Renal cortex interstitium (tissue), 11 donors: ENCODE measurements at regions not wholly inside any gene's neighbourhood (a gene's known extent, or its start where the extent isn't known, plus 50 kb on each side); places are given as distances from the start of the nearest gene placed in this dataset.

Experiments
- DNase-seq, 11 donors: peaks; one replicate each; pipeline ENCODE4 v3.0.0-alpha.2; 2013; ENCODE audit warnings: low read depth in 9 of 11, low spot score in 4 of 11; ENCODE audit errors: extremely low read depth in 1 of 11

- DNase-seq: no peak
Observed at GRCh38 chr1:83813576-83813975, 185.4 kb downstream of the TTLL7 start.

- no peak for DNase-seq
Observed at GRCh38 chr1:83810144-83810543, 188.8 kb downstream of the TTLL7 start.

- no peak for DNase-seq
Observed at GRCh38 chr1:83808536-83808935, 190.4 kb downstream of the TTLL7 start.

GRCh38 chr1:83807821-83808220 is 191.1 kb downstream of the TTLL7 start:
- DNase-seq: no peak

- no peak for DNase-seq
Observed at GRCh38 chr1:83807231-83807630, 191.7 kb downstream of the TTLL7 start.

- no peak for DNase-seq
Observed at GRCh38 chr1:83805921-83806320, 193.0 kb downstream of the TTLL7 start.

- DNase-seq: no peak
Observed at GRCh38 chr1:83802460-83803152, 196.3 kb downstream of the TTLL7 start.

GRCh38 chr1:83802023-83802422 is 196.9 kb downstream of the TTLL7 start:
- DNase-seq: no peak

GRCh38 chr1:83800066-83800465 is 198.9 kb downstream of the TTLL7 start:
- DNase-seq: no peak

GRCh38 chr1:83799594-83799993 is 199.3 kb downstream of the TTLL7 start:
- DNase-seq: no peak

- DNase-seq: no peak
Observed at GRCh38 chr1:83798965-83799364, 200.0 kb downstream of the TTLL7 start.

- no peak for DNase-seq
Observed at GRCh38 chr1:83796409-83796808, 202.5 kb downstream of the TTLL7 start.

GRCh38 chr1:83794384-83794783 is 204.5 kb downstream of the TTLL7 start:
- no peak for DNase-seq

- DNase-seq: no peak
Observed at GRCh38 chr1:83791821-83792437, 207.0 kb downstream of the TTLL7 start.

- DNase-seq: no peak
Observed at GRCh38 chr1:83790446-83790845, 208.5 kb downstream of the TTLL7 start.

- no peak for DNase-seq
Observed at GRCh38 chr1:83787246-83787998, 211.5 kb downstream of the TTLL7 start.

GRCh38 chr1:83781667-83782066 is 217.3 kb downstream of the TTLL7 start:
- DNase-seq: no peak

- DNase-seq: no peak
Observed at GRCh38 chr1:83779565-83779964, 219.4 kb downstream of the TTLL7 start.

GRCh38 chr1:83777758-83778101 is 221.2 kb downstream of the TTLL7 start:
- no peak for DNase-seq

- no peak for DNase-seq
Observed at GRCh38 chr1:83776913-83777757, 221.8 kb downstream of the TTLL7 start.
